GM12878 (cell line): ENCODE measurements at regions not wholly inside any gene's neighbourhood (a gene's known extent, or its start where the extent isn't known, plus 50 kb on each side); places are given as distances from the start of the nearest gene placed in this dataset.

Source experiments
- ATAC-seq: fragments of 200-7000 bp; cut with Tn5 transposase; 3 replicates; pipeline ENCODE4 v1.9.1; 2020; ENCODE audit warnings: mild to moderate bottlenecking, moderate library complexity
- BruUV-seq: library from RNA; stranded (reverse); fragments of 400-500 nt; replicated peaks from 2 replicates; lab custom pipeline; 2021; lab: Mats Ljungman, UMichigan
- CTCF ChIA-PET: fragments of 300-600 bp; sonication (Branson Sonifier 250); formaldehyde crosslinking; extraction: SDS; loops from one replicate; lab custom pipeline; 2021; ENCODE audit warnings: inconsistent platforms; lab: Yijun Ruan, JAX
- POLR2A ChIA-PET: fragments of 350-600 bp; formaldehyde crosslinking; extraction: SDS; loops from one replicate; lab custom pipeline; 2021; ENCODE audit warnings: inconsistent platforms; lab: Charles Lee
- RAD21 ChIA-PET: fragments of 300-600 bp; sonication (Branson Sonifier 250); formaldehyde crosslinking; loops from one replicate; lab custom pipeline; 2023; ENCODE audit warnings: antibody characterized with exemption; ENCODE audit not compliant: unreplicated experiment; lab: Charles Lee
- SMC1A ChIA-PET: fragments of 300-600 bp; sonication (Branson Sonifier 250); formaldehyde crosslinking; loops from one replicate; lab custom pipeline; 2023; ENCODE audit not compliant: unreplicated experiment, uncharacterized antibody; lab: Charles Lee
- DNase-seq: peaks from one replicate; pipeline ENCODE4 v3.0.0-alpha.2; 2011; ENCODE audit warnings: low read depth, low spot score
- FAIRE-seq: peaks from 3 replicates; lab custom pipeline; 2011; peaks lifted over from hg19 to GRCh38; lab: Jason Lieb, UNC
- H2AFZ ChIP-seq: 2 replicates; pipeline ENCODE4 v1.6.0; 2011; ENCODE audit warnings: low read depth, low read length, control low read depth; ENCODE audit not compliant: control insufficient read depth
- H3K27ac ChIP-seq: 2 replicates; pipeline ENCODE4 v1.5.1; 2011; ENCODE audit warnings: control low read depth; ENCODE audit not compliant: control insufficient read depth, insufficient read depth
- H3K27me3 ChIP-seq, 2 experiments: replicated peaks in 1 of 2; 2 replicates each; pipeline versions ENCODE4 v1.6.0 to v1.6.1; 2011; ENCODE audit warnings: low read length in 1 of 2; ENCODE audit not compliant: control insufficient read depth in 2 of 2, insufficient read depth in 2 of 2
- H3K36me3 ChIP-seq, 2 experiments: 2 replicates each; pipeline ENCODE4 v1.5.1; 2011; ENCODE audit warnings: low read length in 1 of 2; ENCODE audit not compliant: control insufficient read depth in 2 of 2, insufficient read depth in 2 of 2
- H3K4me1 ChIP-seq: 2 replicates; pipeline ENCODE4 v1.6.1; 2011; ENCODE audit warnings: mild to moderate bottlenecking, low read length, moderate library complexity, mixed read lengths; ENCODE audit not compliant: control insufficient read depth, insufficient read depth
- H3K4me2 ChIP-seq: 2 replicates; pipeline ENCODE4 v1.6.0; 2011; ENCODE audit warnings: control low read depth; ENCODE audit not compliant: control insufficient read depth, insufficient read depth
- H3K4me3 ChIP-seq: fragments of 200-600 bp; sonication (generic); 2 replicates; pipeline ENCODE4 v1.5.1; 2016
- H3K79me2 ChIP-seq: 2 replicates; pipeline ENCODE4 v1.6.0; 2011; ENCODE audit warnings: low read length; ENCODE audit not compliant: control insufficient read depth, insufficient read depth
- H3K9ac ChIP-seq: 2 replicates; pipeline ENCODE4 v1.8.0; 2011; ENCODE audit warnings: low read length, control low read depth, mixed read lengths; ENCODE audit not compliant: control insufficient read depth, insufficient read depth
- H3K9me3 ChIP-seq: replicated peaks from 3 replicates; pipeline ENCODE4 v1.5.1; 2011; ENCODE audit warnings: mild to moderate bottlenecking, low read length; ENCODE audit not compliant: control insufficient read depth, insufficient read depth
- H4K20me1 ChIP-seq: 2 replicates; pipeline ENCODE4 v1.6.0; 2011; ENCODE audit not compliant: control insufficient read depth, insufficient read depth
- FOXM1 ChIP-seq: IDR thresholded peaks from 2 replicates; pipeline ENCODE4 v1.6.1; 2012; ENCODE audit warnings: low read depth, mild to moderate bottlenecking, inconsistent platforms, low read length, moderate library complexity
- IRF4 ChIP-seq: IDR thresholded peaks from 2 replicates; pipeline ENCODE4 v1.6.1; 2011; ENCODE audit warnings: low read depth, low read length
- KDM1A ChIP-seq: fragments of 200-600 bp; sonication (generic); IDR thresholded peaks from 2 replicates; pipeline ENCODE4 v1.6.1; 2016; ENCODE audit warnings: borderline replicate concordance
- MXI1 ChIP-seq: fragments of 150-350 bp; IDR thresholded peaks from 2 replicates; pipeline ENCODE4 v1.6.1; 2011; ENCODE audit warnings: low read depth, mild to moderate bottlenecking, inconsistent platforms, low read length, improper control_type of control experiment
- NFYA ChIP-seq: IDR thresholded peaks from 2 replicates; pipeline ENCODE4 v1.6.1; 2011; ENCODE audit warnings: low read depth, mild to moderate bottlenecking, low read length, improper control_type of control experiment, borderline replicate concordance
- WGBS: methylation state at CpG from one replicate; pipeline ENCODE4 v1.1.6; 2016; ENCODE audit warnings: low lambda C conversion rate; ENCODE audit not compliant: insufficient replicate concordance, insufficient coverage; ENCODE audit errors: missing lambda C conversion rate; 5-methylcytosine and 5-hydroxymethylcytosine counted together
- in situ Hi-C: fragments of 300-500 bp; cut with MboI; formaldehyde crosslinking; loops from 9 replicates; pipeline ENCODE4 v1.14.3; 2018; ENCODE audit warnings: mixed read lengths
- intact Hi-C: fragments of 100-400 bp; cut with micrococcal nuclease; formaldehyde crosslinking; loops from one replicate; pipeline ENCODE4 v1.14.2; 2022; ENCODE audit not compliant: unreplicated experiment
- TF ChIP-seq, protein P1 (sequence below): IDR thresholded peaks from 2 replicates; pipeline ENCODE4 v1.6.1; 2012; ENCODE audit warnings: mild to moderate bottlenecking, low read depth, low read length
- TF ChIP-seq, protein P2 (sequence below): fragments of 450-650 bp; IDR thresholded peaks from 2 replicates; pipeline ENCODE4 v1.6.1; 2018; ENCODE audit warnings: mild to moderate bottlenecking, low read depth, moderate library complexity; ENCODE audit not compliant: partially characterized antibody
- TF ChIP-seq, protein P3 (sequence below): fragments of 450-650 bp; IDR thresholded peaks from 2 replicates; pipeline ENCODE4 v1.6.1; 2017; ENCODE audit warnings: antibody characterized with exemption, mild to moderate bottlenecking, moderate library complexity
- TF ChIP-seq, protein P4 (sequence below): fragments of 450-650 bp; IDR thresholded peaks from 2 replicates; pipeline ENCODE4 v1.6.1; 2017; ENCODE audit warnings: mild to moderate bottlenecking, moderate library complexity
- TF ChIP-seq, protein P5 (sequence below): IDR thresholded peaks from 2 replicates; pipeline ENCODE4 v1.6.1; 2012; ENCODE audit warnings: low read depth, low read length, improper control_type of control experiment

DNA sequence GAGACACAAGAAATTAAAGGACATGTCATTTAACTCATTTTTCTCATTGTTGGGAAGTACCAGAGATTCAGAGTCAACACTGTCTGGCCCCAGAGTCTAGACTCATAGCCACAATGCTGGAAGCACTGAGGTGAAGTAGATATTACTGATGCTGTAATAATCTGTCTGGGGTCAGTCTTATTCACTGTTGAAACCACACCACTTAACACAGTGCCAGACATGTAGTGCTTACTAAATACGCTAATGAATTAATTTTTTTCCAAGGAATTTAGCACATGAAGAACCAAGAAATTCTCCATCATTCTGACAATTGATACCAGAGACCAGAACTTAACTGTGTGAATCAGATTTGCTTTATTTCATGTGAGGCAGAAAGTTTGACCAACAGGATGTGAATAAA, 150.8 kb upstream of the STAC start:
- H2AFZ ChIP-seq = no peak overlapping the region
- intact Hi-C loops = no loop called here
- H3K4me1 ChIP-seq = no peaks in the 10 kb centered on the region
- no peak overlapping the region for H3K9ac ChIP-seq
- ChIA-PET SMC1A (interaction anchor here (1.2 kb wide), 1 partner anchor 10 kb away, joined by 4 read pairs; no protein-coding TSS in a partner anchor), CTCF (no interaction called here), RAD21 (no interaction called here), POLR2A (no interaction called here)
- no peaks in the 10 kb centered on the region for H3K36me3 ChIP-seq
- no TSS peak for BruUV-seq
- no peaks in the 10 kb centered on the region for H3K9me3 ChIP-seq
- FAIRE-seq (no peak), DNase-seq (no peak), ATAC-seq (no peak)
- H3K4me2 ChIP-seq = no peak overlapping the region
- H3K27me3 ChIP-seq = no peaks in the 10 kb centered on the region
- in situ Hi-C loops = no loop called here
- H3K79me2 ChIP-seq = no peaks in the 10 kb centered on the region
- no peaks in the 10 kb centered on the region for H4K20me1 ChIP-seq
- WGBS = 0% methylated on average over 1 of the region's 1 CpG
- no peak overlapping the region for H3K27ac ChIP-seq
- no peak overlapping the region for H3K4me3 ChIP-seq
- TF ChIP-seq, protein P1, sequence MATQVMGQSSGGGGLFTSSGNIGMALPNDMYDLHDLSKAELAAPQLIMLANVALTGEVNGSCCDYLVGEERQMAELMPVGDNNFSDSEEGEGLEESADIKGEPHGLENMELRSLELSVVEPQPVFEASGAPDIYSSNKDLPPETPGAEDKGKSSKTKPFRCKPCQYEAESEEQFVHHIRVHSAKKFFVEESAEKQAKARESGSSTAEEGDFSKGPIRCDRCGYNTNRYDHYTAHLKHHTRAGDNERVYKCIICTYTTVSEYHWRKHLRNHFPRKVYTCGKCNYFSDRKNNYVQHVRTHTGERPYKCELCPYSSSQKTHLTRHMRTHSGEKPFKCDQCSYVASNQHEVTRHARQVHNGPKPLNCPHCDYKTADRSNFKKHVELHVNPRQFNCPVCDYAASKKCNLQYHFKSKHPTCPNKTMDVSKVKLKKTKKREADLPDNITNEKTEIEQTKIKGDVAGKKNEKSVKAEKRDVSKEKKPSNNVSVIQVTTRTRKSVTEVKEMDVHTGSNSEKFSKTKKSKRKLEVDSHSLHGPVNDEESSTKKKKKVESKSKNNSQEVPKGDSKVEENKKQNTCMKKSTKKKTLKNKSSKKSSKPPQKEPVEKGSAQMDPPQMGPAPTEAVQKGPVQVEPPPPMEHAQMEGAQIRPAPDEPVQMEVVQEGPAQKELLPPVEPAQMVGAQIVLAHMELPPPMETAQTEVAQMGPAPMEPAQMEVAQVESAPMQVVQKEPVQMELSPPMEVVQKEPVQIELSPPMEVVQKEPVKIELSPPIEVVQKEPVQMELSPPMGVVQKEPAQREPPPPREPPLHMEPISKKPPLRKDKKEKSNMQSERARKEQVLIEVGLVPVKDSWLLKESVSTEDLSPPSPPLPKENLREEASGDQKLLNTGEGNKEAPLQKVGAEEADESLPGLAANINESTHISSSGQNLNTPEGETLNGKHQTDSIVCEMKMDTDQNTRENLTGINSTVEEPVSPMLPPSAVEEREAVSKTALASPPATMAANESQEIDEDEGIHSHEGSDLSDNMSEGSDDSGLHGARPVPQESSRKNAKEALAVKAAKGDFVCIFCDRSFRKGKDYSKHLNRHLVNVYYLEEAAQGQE = no peak
- TF ChIP-seq IRF4 (no peak), FOXM1 (no peak), KDM1A (no peak), MXI1 (no peak), NFYA (no peak)
- TF ChIP-seq, protein P2, sequence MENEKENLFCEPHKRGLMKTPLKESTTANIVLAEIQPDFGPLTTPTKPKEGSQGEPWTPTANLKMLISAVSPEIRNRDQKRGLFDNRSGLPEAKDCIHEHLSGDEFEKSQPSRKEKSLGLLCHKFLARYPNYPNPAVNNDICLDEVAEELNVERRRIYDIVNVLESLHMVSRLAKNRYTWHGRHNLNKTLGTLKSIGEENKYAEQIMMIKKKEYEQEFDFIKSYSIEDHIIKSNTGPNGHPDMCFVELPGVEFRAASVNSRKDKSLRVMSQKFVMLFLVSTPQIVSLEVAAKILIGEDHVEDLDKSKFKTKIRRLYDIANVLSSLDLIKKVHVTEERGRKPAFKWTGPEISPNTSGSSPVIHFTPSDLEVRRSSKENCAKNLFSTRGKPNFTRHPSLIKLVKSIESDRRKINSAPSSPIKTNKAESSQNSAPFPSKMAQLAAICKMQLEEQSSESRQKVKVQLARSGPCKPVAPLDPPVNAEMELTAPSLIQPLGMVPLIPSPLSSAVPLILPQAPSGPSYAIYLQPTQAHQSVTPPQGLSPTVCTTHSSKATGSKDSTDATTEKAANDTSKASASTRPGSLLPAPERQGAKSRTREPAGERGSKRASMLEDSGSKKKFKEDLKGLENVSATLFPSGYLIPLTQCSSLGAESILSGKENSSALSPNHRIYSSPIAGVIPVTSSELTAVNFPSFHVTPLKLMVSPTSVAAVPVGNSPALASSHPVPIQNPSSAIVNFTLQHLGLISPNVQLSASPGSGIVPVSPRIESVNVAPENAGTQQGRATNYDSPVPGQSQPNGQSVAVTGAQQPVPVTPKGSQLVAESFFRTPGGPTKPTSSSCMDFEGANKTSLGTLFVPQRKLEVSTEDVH = no peak
- TF ChIP-seq, protein P3, sequence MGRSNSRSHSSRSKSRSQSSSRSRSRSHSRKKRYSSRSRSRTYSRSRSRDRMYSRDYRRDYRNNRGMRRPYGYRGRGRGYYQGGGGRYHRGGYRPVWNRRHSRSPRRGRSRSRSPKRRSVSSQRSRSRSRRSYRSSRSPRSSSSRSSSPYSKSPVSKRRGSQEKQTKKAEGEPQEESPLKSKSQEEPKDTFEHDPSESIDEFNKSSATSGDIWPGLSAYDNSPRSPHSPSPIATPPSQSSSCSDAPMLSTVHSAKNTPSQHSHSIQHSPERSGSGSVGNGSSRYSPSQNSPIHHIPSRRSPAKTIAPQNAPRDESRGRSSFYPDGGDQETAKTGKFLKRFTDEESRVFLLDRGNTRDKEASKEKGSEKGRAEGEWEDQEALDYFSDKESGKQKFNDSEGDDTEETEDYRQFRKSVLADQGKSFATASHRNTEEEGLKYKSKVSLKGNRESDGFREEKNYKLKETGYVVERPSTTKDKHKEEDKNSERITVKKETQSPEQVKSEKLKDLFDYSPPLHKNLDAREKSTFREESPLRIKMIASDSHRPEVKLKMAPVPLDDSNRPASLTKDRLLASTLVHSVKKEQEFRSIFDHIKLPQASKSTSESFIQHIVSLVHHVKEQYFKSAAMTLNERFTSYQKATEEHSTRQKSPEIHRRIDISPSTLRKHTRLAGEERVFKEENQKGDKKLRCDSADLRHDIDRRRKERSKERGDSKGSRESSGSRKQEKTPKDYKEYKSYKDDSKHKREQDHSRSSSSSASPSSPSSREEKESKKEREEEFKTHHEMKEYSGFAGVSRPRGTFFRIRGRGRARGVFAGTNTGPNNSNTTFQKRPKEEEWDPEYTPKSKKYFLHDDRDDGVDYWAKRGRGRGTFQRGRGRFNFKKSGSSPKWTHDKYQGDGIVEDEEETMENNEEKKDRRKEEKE = no peak
- TF ChIP-seq, protein P4, sequence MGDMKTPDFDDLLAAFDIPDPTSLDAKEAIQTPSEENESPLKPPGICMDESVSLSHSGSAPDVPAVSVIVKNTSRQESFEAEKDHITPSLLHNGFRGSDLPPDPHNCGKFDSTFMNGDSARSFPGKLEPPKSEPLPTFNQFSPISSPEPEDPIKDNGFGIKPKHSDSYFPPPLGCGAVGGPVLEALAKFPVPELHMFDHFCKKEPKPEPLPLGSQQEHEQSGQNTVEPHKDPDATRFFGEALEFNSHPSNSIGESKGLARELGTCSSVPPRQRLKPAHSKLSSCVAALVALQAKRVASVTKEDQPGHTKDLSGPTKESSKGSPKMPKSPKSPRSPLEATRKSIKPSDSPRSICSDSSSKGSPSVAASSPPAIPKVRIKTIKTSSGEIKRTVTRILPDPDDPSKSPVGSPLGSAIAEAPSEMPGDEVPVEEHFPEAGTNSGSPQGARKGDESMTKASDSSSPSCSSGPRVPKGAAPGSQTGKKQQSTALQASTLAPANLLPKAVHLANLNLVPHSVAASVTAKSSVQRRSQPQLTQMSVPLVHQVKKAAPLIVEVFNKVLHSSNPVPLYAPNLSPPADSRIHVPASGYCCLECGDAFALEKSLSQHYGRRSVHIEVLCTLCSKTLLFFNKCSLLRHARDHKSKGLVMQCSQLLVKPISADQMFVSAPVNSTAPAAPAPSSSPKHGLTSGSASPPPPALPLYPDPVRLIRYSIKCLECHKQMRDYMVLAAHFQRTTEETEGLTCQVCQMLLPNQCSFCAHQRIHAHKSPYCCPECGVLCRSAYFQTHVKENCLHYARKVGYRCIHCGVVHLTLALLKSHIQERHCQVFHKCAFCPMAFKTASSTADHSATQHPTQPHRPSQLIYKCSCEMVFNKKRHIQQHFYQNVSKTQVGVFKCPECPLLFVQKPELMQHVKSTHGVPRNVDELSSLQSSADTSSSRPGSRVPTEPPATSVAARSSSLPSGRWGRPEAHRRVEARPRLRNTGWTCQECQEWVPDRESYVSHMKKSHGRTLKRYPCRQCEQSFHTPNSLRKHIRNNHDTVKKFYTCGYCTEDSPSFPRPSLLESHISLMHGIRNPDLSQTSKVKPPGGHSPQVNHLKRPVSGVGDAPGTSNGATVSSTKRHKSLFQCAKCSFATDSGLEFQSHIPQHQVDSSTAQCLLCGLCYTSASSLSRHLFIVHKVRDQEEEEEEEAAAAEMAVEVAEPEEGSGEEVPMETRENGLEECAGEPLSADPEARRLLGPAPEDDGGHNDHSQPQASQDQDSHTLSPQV = no peak
- TF ChIP-seq, protein P5, sequence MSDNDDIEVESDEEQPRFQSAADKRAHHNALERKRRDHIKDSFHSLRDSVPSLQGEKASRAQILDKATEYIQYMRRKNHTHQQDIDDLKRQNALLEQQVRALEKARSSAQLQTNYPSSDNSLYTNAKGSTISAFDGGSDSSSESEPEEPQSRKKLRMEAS = no peak
